SK-N-SH (cell line): ENCODE measurements at regions not wholly inside any gene's neighbourhood (a gene's known extent, or its start where the extent isn't known, plus 50 kb on each side); places are given as distances from the start of the nearest gene placed in this dataset.
A peak's percentile ranks its signal among the peaks of the same experiment; 100 is the strongest.

Experiments used
- CTCF ChIA-PET: fragments of 300-600, 350-600 bp; formaldehyde crosslinking; extraction: SDS; loops from one replicate; lab custom pipeline; 2021; lab: Yijun Ruan, JAX
- POLR2A ChIA-PET: fragments of 350-600 bp; sonication (Branson Sonifier 250); formaldehyde crosslinking; extraction: SDS; loops from one replicate; lab custom pipeline; 2020; ENCODE audit warnings: antibody characterized with exemption, inconsistent platforms; lab: Yijun Ruan, JAX
- DNase-seq: peaks from one replicate; pipeline ENCODE4 v3.0.0; 2012
- H2AFZ ChIP-seq: fragments of 200-600 bp; sonication (generic); 2 replicates; pipeline ENCODE4 v1.8.1; 2016; ENCODE audit warnings: antibody characterized with exemption, mild to moderate bottlenecking, low read depth
- H3F3A ChIP-seq: fragments of 200-600 bp; sonication (generic); replicated peaks from 2 replicates; pipeline ENCODE3; 2016; ENCODE audit warnings: antibody characterized with exemption, mild to moderate bottlenecking; ENCODE audit not compliant: insufficient read depth
- H3K27ac ChIP-seq, 2 experiments: fragments of 200-500 bp in 1 of 2; fragments of 200-600 bp in 1 of 2; sonication (Bioruptor generic) in 1 of 2; sonication (generic), shearing (Covaris generic) in 1 of 2; 2 replicates each; pipeline versions ENCODE4 v1.5.1 to v1.6.1; 2014 to 2016; ENCODE audit warnings: low read depth in 2 of 2, inconsistent platforms in 1 of 2, low read length in 1 of 2, mild to moderate bottlenecking in 1 of 2, mixed read lengths in 1 of 2
- H3K27me3 ChIP-seq: fragments of 200-600 bp; sonication (generic), shearing (Covaris generic); 2 replicates; pipeline ENCODE4 v1.6.1; 2016; ENCODE audit warnings: mixed run types; ENCODE audit not compliant: insufficient read depth
- H3K36me3 ChIP-seq, 2 experiments: fragments of 200-500 bp in 1 of 2; fragments of 200-600 bp in 1 of 2; sonication (Bioruptor generic) in 1 of 2; sonication (generic) in 1 of 2; replicated peaks in 1 of 2; 2 replicates each; pipeline versions ENCODE3 to v1.5.1; 2014 to 2016; ENCODE audit warnings: low read length in 1 of 2, mild to moderate bottlenecking in 1 of 2; ENCODE audit not compliant: insufficient read depth in 2 of 2, control insufficient read depth in 1 of 2
- H3K4me1 ChIP-seq, 2 experiments: fragments of 200-500 bp in 1 of 2; fragments of 200-600 bp in 1 of 2; sonication (Bioruptor generic) in 1 of 2; sonication (generic), shearing (Covaris generic) in 1 of 2; 2 replicates each; pipeline versions ENCODE4 v1.5.1 to v1.6.1; 2014 to 2016; ENCODE audit warnings: low read depth in 1 of 2, low read length in 1 of 2, mixed run types in 1 of 2; ENCODE audit not compliant: insufficient read depth in 2 of 2, control insufficient read depth in 1 of 2
- H3K4me2 ChIP-seq: fragments of 200-600 bp; sonication (generic), shearing (Covaris generic); 2 replicates; pipeline ENCODE4 v1.6.1; 2017; ENCODE audit warnings: mixed run types
- H3K4me3 ChIP-seq, 2 experiments: fragments of 200-500 bp in 1 of 2; fragments of 200-600 bp in 1 of 2; sonication (Bioruptor generic) in 1 of 2; sonication (generic), shearing (Covaris generic) in 1 of 2; 2 replicates each; pipeline versions ENCODE4 v1.5.1 to v1.8.1; 2014 to 2016; ENCODE audit warnings: low read depth in 2 of 2, inconsistent platforms in 1 of 2, low read length in 1 of 2, mild to moderate bottlenecking in 1 of 2, mixed read lengths in 1 of 2, moderate library complexity in 1 of 2
- H3K79me2 ChIP-seq: fragments of 200-600 bp; sonication (generic); 2 replicates; pipeline ENCODE4 v1.8.1; 2017; ENCODE audit warnings: mild to moderate bottlenecking; ENCODE audit not compliant: insufficient read depth
- H3K9ac ChIP-seq: fragments of 200-600 bp; sonication (generic); 2 replicates; pipeline ENCODE4 v1.6.1; 2017; ENCODE audit warnings: mixed run types
- H3K9me2 ChIP-seq: fragments of 200-600 bp; sonication (generic); 2 replicates; pipeline ENCODE4 v1.6.1; 2017; ENCODE audit warnings: mixed run types
- H3K9me3 ChIP-seq: fragments of 200-600 bp; sonication (generic); 2 replicates; pipeline ENCODE4 v1.6.1; 2017; ENCODE audit warnings: mixed run types, mild to moderate bottlenecking, moderate library complexity
- H4K20me1 ChIP-seq: fragments of 200-600 bp; sonication (generic); 2 replicates; pipeline ENCODE4 v1.6.1; 2017; ENCODE audit warnings: mild to moderate bottlenecking, mixed run types; ENCODE audit not compliant: insufficient read depth
- ELF1 ChIP-seq: IDR thresholded peaks from 2 replicates; pipeline ENCODE4 v1.4.0; 2012
- EP300 ChIP-seq, 2 experiments: IDR thresholded peaks; 2 replicates each; pipeline versions ENCODE4 v1.4.0 to v1.6.1; 2012; ENCODE audit warnings: borderline replicate concordance in 1 of 2, low read depth in 1 of 2, low read length in 1 of 2
- EZH2phosphoT487 ChIP-seq: fragments of 200-600 bp; sonication (generic); IDR thresholded peaks from 2 replicates; pipeline ENCODE4 v1.6.1; 2017; ENCODE audit warnings: low read depth, mixed run types, mild to moderate bottlenecking, antibody characterized with exemption, moderate library complexity, borderline replicate concordance
- FOSL2 ChIP-seq: IDR thresholded peaks from 2 replicates; pipeline ENCODE4 v1.4.0; 2012; ENCODE audit warnings: low read depth, mild to moderate bottlenecking, moderate library complexity, borderline replicate concordance
- FOXM1 ChIP-seq: IDR thresholded peaks from 2 replicates; pipeline ENCODE4 v1.4.0; 2012; ENCODE audit warnings: low read depth, mild to moderate bottlenecking
- JUND ChIP-seq: IDR thresholded peaks from 2 replicates; pipeline ENCODE4 v1.4.0; 2012
- POLR2AphosphoS5 ChIP-seq: IDR thresholded peaks from 2 replicates; pipeline ENCODE4 v1.6.1; 2012; ENCODE audit warnings: low read depth, low read length
- REST ChIP-seq: IDR thresholded peaks from 2 replicates; pipeline ENCODE4 v1.6.1; 2012; ENCODE audit warnings: mild to moderate bottlenecking, low read depth, low read length, moderate library complexity
- TAF1 ChIP-seq: IDR thresholded peaks from 2 replicates; pipeline ENCODE4 v1.6.1; 2012; ENCODE audit warnings: low read depth, mild to moderate bottlenecking, low read length, moderate library complexity, borderline replicate concordance
- TCF12 ChIP-seq: IDR thresholded peaks from 2 replicates; pipeline ENCODE4 v1.4.0; 2012
- TEAD4 ChIP-seq: IDR thresholded peaks from 2 replicates; pipeline ENCODE4 v1.4.0; 2012; ENCODE audit warnings: mild to moderate bottlenecking, borderline replicate concordance; ENCODE audit not compliant: insufficient read depth
- WGBS: methylation state at CpG from one replicate; pipeline ENCODE4 v1.1.6; 2017; ENCODE audit warnings: low lambda C conversion rate; 5-methylcytosine and 5-hydroxymethylcytosine counted together

- POLR2A ChIA-PET = no interaction called here
Observed at GRCh38 chrX:10892621-10893225, 218.4 kb upstream of the HCCS start.

GRCh38 chrX:10893366-10893765 is 217.8 kb upstream of the HCCS start:
- peaks cover 0 to 3% of the 10 kb centered on the region in 2 experiments; a peak in 1 of 4 replicates for H3K4me1 ChIP-seq
- no peaks in the 10 kb centered on the region for H3K27me3 ChIP-seq
- POLR2A ChIA-PET = no interaction called here
- 53% methylated on average over 2 of the region's 2 CpGs for WGBS
- CTCF ChIA-PET = no interaction called here
- H3K4me3 ChIP-seq = no peak overlapping the region
- no peaks in the 10 kb centered on the region for H3K9me2 ChIP-seq
- no peaks in the 10 kb centered on the region for H4K20me1 ChIP-seq
- H3K36me3 ChIP-seq = no peaks in the 10 kb centered on the region
- H3K4me2 ChIP-seq = no peak overlapping the region
- no peak overlapping the region for H2AFZ ChIP-seq
- DNase-seq = no peak
- H3K79me2 ChIP-seq = no peaks in the 10 kb centered on the region
- TF ChIP-seq REST (no peak), EP300 (IDR thresholded peaks at IDR 0.05; ENCODE audit: borderline replicate concordance in 1 of 2, low read depth in 1 of 2, low read length in 1 of 2) (no peak)
- no peak overlapping the region for H3K9ac ChIP-seq
- H3F3A ChIP-seq = no peaks in the 10 kb centered on the region
- no peaks in the 10 kb centered on the region for H3K9me3 ChIP-seq
- H3K27ac ChIP-seq = no peak overlapping the region

More at GRCh38 chrX:10892621-10893225, 218.4 kb upstream of the HCCS start:
- no peak overlapping the region for H3K4me2 ChIP-seq
- no peak overlapping the region for H2AFZ ChIP-seq
- no peak overlapping the region for H3K9ac ChIP-seq
- H3K36me3 ChIP-seq = no peaks in the 10 kb centered on the region
- H4K20me1 ChIP-seq = no peaks in the 10 kb centered on the region
- no peaks in the 10 kb centered on the region for H3K9me2 ChIP-seq
- no peaks in the 10 kb centered on the region for H3K27me3 ChIP-seq
- CTCF ChIA-PET = no interaction called here
- no peaks in the 10 kb centered on the region for H3F3A ChIP-seq
- no peaks in the 10 kb centered on the region for H3K9me3 ChIP-seq
- H3K4me3 ChIP-seq = no peak overlapping the region
- no peak for DNase-seq
- TF ChIP-seq EP300 (IDR thresholded peaks at IDR 0.05; ENCODE audit: borderline replicate concordance in 1 of 2, low read depth in 1 of 2, low read length in 1 of 2) = peak in 1 of 2 experiments; percentile 53; a peak in 1 of 4 replicates
- TF ChIP-seq JUND = peak; percentile 34; the same call in 1 of the 2 replicates
- no peak for TF ChIP-seq ELF1
- peak; percentile 45 for TF ChIP-seq TCF12
- peak; percentile 7; the same call in 1 of the 2 replicates for TF ChIP-seq FOSL2
- no peak for TF ChIP-seq FOXM1
- peak; percentile 45; the same call in 1 of the 2 replicates for TF ChIP-seq TEAD4
- no peak for TF ChIP-seq POLR2AphosphoS5
- no peak for TF ChIP-seq TAF1
- TF ChIP-seq EZH2phosphoT487 = no peak
- no peaks in the 10 kb centered on the region for H3K79me2 ChIP-seq
- no peak overlapping the region; a peak in 1 of 4 replicates for H3K27ac ChIP-seq
- WGBS = 39% methylated on average over 1 of the region's 1 CpG
- peaks cover 0 to 3% of the 10 kb centered on the region in 2 experiments; a peak in 1 of 4 replicates for H3K4me1 ChIP-seq
